GM23338 (cell line): ENCODE measurements at regions not wholly inside any gene's neighbourhood (a gene's known extent, or its start where the extent isn't known, plus 50 kb on each side); places are given as distances from the start of the nearest gene placed in this dataset.

Experiments
- ATAC-seq: fragments of 200-7000 bp; cut with Tn5 transposase; 3 replicates; pipeline ENCODE4 v1.9.1; 2020
- DNase-seq: peaks from one replicate; pipeline ENCODE4 v3.0.0-alpha.2; 2015; ENCODE audit warnings: low spot score
- H2AFZ ChIP-seq: fragments of 200-600 bp; sonication (generic); 2 replicates; pipeline ENCODE4 v1.8.0; 2016; ENCODE audit warnings: antibody characterized with exemption, mild to moderate bottlenecking, moderate library complexity
- H3F3A ChIP-seq: fragments of 200-600 bp; sonication (generic); replicated peaks from 2 replicates; pipeline ENCODE4 v1.8.0; 2017; ENCODE audit warnings: antibody characterized with exemption, mixed run types, low read depth
- H3K27ac ChIP-seq: fragments of 200-600 bp; sonication (generic); 2 replicates; pipeline ENCODE4 v1.6.1; 2016; ENCODE audit warnings: low read depth
- H3K27me3 ChIP-seq: fragments of 200-600 bp; sonication (generic); 2 replicates; pipeline ENCODE4 v1.8.0; 2016; ENCODE audit warnings: mild to moderate bottlenecking, mixed run types, moderate library complexity; ENCODE audit not compliant: insufficient read depth
- H3K36me3 ChIP-seq: fragments of 200-600 bp; sonication (generic); 2 replicates; pipeline ENCODE4 v1.8.0; 2016; ENCODE audit warnings: mild to moderate bottlenecking; ENCODE audit not compliant: insufficient read depth
- H3K4me1 ChIP-seq: fragments of 200-600 bp; sonication (generic); 2 replicates; pipeline ENCODE4 v1.8.0; 2016; ENCODE audit warnings: mild to moderate bottlenecking, moderate library complexity; ENCODE audit not compliant: insufficient read depth
- H3K4me2 ChIP-seq: fragments of 200-600 bp; sonication (generic); 2 replicates; pipeline ENCODE4 v1.7.1; 2017; ENCODE audit warnings: mixed run types
- H3K4me3 ChIP-seq: fragments of 200-600 bp; sonication (generic); 2 replicates; pipeline ENCODE4 v1.6.1; 2016; ENCODE audit warnings: mixed run types
- H3K79me2 ChIP-seq: fragments of 200-600 bp; sonication (generic); replicated peaks from 2 replicates; pipeline ENCODE4 v1.8.0; 2017; ENCODE audit warnings: mild to moderate bottlenecking; ENCODE audit not compliant: insufficient read depth
- H3K9me2 ChIP-seq: fragments of 200-600 bp; sonication (generic); 2 replicates; pipeline ENCODE4 v1.8.0; 2017; ENCODE audit not compliant: insufficient read depth
- H4K20me1 ChIP-seq: fragments of 200-600 bp; sonication (generic); replicated peaks from 2 replicates; pipeline ENCODE4 v1.8.0; 2017; ENCODE audit warnings: mild to moderate bottlenecking; ENCODE audit not compliant: insufficient read depth
- H3K27ac Mint-ChIP-seq: 2 replicates; pipeline ENCODE4 v1.8.0; 2020; ENCODE audit warnings: inconsistent platforms, mild to moderate bottlenecking, moderate library complexity, mixed read lengths
- H3K27me3 Mint-ChIP-seq: 3 replicates; pipeline ENCODE4 v1.8.0; 2022; ENCODE audit warnings: low read depth, mild to moderate bottlenecking, moderate library complexity, mixed read lengths, inconsistent platforms; ENCODE audit not compliant: insufficient read depth, poor library complexity
- H3K36me3 Mint-ChIP-seq: 3 replicates; pipeline ENCODE4 v1.8.0; 2021; ENCODE audit warnings: low read depth, mild to moderate bottlenecking, inconsistent platforms, moderate library complexity, mixed read lengths
- H3K4me1 Mint-ChIP-seq: 3 replicates; pipeline ENCODE4 v1.8.0; 2020; ENCODE audit warnings: mild to moderate bottlenecking, inconsistent platforms, mixed read lengths
- H3K4me3 Mint-ChIP-seq: 3 replicates; pipeline ENCODE4 v1.8.0; 2021; ENCODE audit warnings: moderate library complexity, mild to moderate bottlenecking, inconsistent platforms, mixed read lengths
- H3K9me3 Mint-ChIP-seq: 3 replicates; pipeline ENCODE4 v1.8.0; 2020; ENCODE audit warnings: moderate library complexity, mild to moderate bottlenecking, inconsistent platforms, mixed read lengths
- CREB1 ChIP-seq: fragments of 250-450 bp; sonication (Bioruptor Pico); IDR thresholded peaks from 2 replicates; pipeline ENCODE4 v1.5.0; 2020; ENCODE audit warnings: low read depth, mild to moderate bottlenecking, moderate library complexity
- ETS1 ChIP-seq: IDR thresholded peaks from 2 replicates; pipeline ENCODE4 v1.6.1; 2016; ENCODE audit warnings: antibody characterized with exemption
- NANOG ChIP-seq: IDR thresholded peaks from 2 replicates; pipeline ENCODE4 v1.6.1; 2016; ENCODE audit warnings: antibody characterized with exemption, borderline replicate concordance
- POLR2AphosphoS5 ChIP-seq: IDR thresholded peaks from 2 replicates; pipeline ENCODE4 v1.6.1; 2016; ENCODE audit warnings: antibody characterized with exemption, low read depth
- STAT1 ChIP-seq: IDR thresholded peaks from one replicate; pipeline ENCODE4 v1.6.1; 2016; ENCODE audit warnings: antibody characterized with exemption; ENCODE audit not compliant: unreplicated experiment
- ZNF331 ChIP-seq: fragments of 250-450 bp; sonication (Bioruptor Pico); IDR thresholded peaks from 2 replicates; pipeline ENCODE4 v1.5.0; 2020; ENCODE audit warnings: low read depth, mild to moderate bottlenecking, moderate library complexity
- ZNF462 ChIP-seq: fragments of 250-450 bp; sonication (Bioruptor Pico); IDR thresholded peaks from 2 replicates; pipeline ENCODE4 v1.5.0; 2020; ENCODE audit warnings: mild to moderate bottlenecking, moderate library complexity
- TF ChIP-seq, protein P1 (sequence below), 2 experiments: fragments of 200-600 bp in 1 of 2; sonication (generic) in 1 of 2; conservative IDR thresholded peaks; 2 replicates each; pipeline versions ENCODE4 v1.5.1 to v1.6.1; 2016 to 2017; ENCODE audit warnings: antibody characterized with exemption in 2 of 2, low read depth in 2 of 2, mild to moderate bottlenecking in 2 of 2, moderate library complexity in 1 of 2
- TF ChIP-seq, protein P2 (sequence below): IDR thresholded peaks from one replicate; pipeline ENCODE4 v1.6.1; 2018; ENCODE audit warnings: antibody characterized with exemption; ENCODE audit not compliant: unreplicated experiment

GRCh38 chr4:184316821-184317220, 99.1 kb upstream of the ENPP6 start:
- Histone ChIP-seq H3K27ac (no peak overlapping the region), H3K4me1 (peaks cover 3% of the 10 kb centered on the region; the same call in 1 of the 2 replicates), H4K20me1 (no peaks in the 10 kb centered on the region), H3K27me3 (no peaks in the 10 kb centered on the region), H3K4me3 (no peak overlapping the region), H3K9me2 (peaks cover 12% of the 10 kb centered on the region), H2AFZ (no peak overlapping the region), H3K79me2 (no peaks in the 10 kb centered on the region), H3K36me3 (no peaks in the 10 kb centered on the region), H3K4me2 (no peak overlapping the region), H3F3A (no peaks in the 10 kb centered on the region)
- peaks cover 18% of the 10 kb centered on the region for H3K4me1 Mint-ChIP-seq
- H3K4me3 Mint-ChIP-seq, result no peak overlapping the region
- DNase-seq (no peak), ATAC-seq (no peak)
- no peak overlapping the region for H3K27ac Mint-ChIP-seq
- H3K27me3 Mint-ChIP-seq, result peaks cover 16% of the 10 kb centered on the region
- TF ChIP-seq, protein P1, sequence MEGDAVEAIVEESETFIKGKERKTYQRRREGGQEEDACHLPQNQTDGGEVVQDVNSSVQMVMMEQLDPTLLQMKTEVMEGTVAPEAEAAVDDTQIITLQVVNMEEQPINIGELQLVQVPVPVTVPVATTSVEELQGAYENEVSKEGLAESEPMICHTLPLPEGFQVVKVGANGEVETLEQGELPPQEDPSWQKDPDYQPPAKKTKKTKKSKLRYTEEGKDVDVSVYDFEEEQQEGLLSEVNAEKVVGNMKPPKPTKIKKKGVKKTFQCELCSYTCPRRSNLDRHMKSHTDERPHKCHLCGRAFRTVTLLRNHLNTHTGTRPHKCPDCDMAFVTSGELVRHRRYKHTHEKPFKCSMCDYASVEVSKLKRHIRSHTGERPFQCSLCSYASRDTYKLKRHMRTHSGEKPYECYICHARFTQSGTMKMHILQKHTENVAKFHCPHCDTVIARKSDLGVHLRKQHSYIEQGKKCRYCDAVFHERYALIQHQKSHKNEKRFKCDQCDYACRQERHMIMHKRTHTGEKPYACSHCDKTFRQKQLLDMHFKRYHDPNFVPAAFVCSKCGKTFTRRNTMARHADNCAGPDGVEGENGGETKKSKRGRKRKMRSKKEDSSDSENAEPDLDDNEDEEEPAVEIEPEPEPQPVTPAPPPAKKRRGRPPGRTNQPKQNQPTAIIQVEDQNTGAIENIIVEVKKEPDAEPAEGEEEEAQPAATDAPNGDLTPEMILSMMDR (conservative IDR thresholded peaks at IDR 0.05; ENCODE audit: low read depth in 2 of 2), result no peak
- no peak for TF ChIP-seq CREB1
- no peaks in the 10 kb centered on the region for H3K36me3 Mint-ChIP-seq
- no peaks in the 10 kb centered on the region; the same call in 2 of the 3 replicates for H3K9me3 Mint-ChIP-seq

GRCh38 chr4:184315675-184316359, 98.1 kb upstream of the ENPP6 start:
- no peak overlapping the region for H3K27ac ChIP-seq
- no peak overlapping the region for H2AFZ ChIP-seq
- no peaks in the 10 kb centered on the region for H3K36me3 Mint-ChIP-seq
- peaks cover 16% of the 10 kb centered on the region for H3K27me3 Mint-ChIP-seq
- no peaks in the 10 kb centered on the region for H3F3A ChIP-seq
- H3K4me3 ChIP-seq, result no peak overlapping the region
- H3K9me3 Mint-ChIP-seq, result no peaks in the 10 kb centered on the region; the same call in 2 of the 3 replicates
- no peaks in the 10 kb centered on the region for H4K20me1 ChIP-seq
- H3K4me2 ChIP-seq, result no peak overlapping the region
- no peaks in the 10 kb centered on the region for H3K79me2 ChIP-seq
- H3K4me3 Mint-ChIP-seq, result no peak overlapping the region
- H3K4me1 Mint-ChIP-seq, result peaks cover 18% of the 10 kb centered on the region
- DNase-seq (no peak), ATAC-seq (no peak)
- H3K36me3 ChIP-seq, result no peaks in the 10 kb centered on the region
- H3K9me2 ChIP-seq, result peaks cover 17% of the 10 kb centered on the region
- H3K4me1 ChIP-seq, result peaks cover 3% of the 10 kb centered on the region; the same call in 1 of the 2 replicates
- no peaks in the 10 kb centered on the region for H3K27me3 ChIP-seq
- no peak overlapping the region for H3K27ac Mint-ChIP-seq
- TF ChIP-seq ETS1, result no peak
- TF ChIP-seq ZNF331 (CRISPR knock-in tag), result no peak
- no peak for TF ChIP-seq STAT1
- TF ChIP-seq NANOG, result no peak
- no peak for TF ChIP-seq POLR2AphosphoS5
- TF ChIP-seq, protein P2, sequence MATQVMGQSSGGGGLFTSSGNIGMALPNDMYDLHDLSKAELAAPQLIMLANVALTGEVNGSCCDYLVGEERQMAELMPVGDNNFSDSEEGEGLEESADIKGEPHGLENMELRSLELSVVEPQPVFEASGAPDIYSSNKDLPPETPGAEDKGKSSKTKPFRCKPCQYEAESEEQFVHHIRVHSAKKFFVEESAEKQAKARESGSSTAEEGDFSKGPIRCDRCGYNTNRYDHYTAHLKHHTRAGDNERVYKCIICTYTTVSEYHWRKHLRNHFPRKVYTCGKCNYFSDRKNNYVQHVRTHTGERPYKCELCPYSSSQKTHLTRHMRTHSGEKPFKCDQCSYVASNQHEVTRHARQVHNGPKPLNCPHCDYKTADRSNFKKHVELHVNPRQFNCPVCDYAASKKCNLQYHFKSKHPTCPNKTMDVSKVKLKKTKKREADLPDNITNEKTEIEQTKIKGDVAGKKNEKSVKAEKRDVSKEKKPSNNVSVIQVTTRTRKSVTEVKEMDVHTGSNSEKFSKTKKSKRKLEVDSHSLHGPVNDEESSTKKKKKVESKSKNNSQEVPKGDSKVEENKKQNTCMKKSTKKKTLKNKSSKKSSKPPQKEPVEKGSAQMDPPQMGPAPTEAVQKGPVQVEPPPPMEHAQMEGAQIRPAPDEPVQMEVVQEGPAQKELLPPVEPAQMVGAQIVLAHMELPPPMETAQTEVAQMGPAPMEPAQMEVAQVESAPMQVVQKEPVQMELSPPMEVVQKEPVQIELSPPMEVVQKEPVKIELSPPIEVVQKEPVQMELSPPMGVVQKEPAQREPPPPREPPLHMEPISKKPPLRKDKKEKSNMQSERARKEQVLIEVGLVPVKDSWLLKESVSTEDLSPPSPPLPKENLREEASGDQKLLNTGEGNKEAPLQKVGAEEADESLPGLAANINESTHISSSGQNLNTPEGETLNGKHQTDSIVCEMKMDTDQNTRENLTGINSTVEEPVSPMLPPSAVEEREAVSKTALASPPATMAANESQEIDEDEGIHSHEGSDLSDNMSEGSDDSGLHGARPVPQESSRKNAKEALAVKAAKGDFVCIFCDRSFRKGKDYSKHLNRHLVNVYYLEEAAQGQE, result no peak
- no peak for TF ChIP-seq ZNF462 (CRISPR knock-in tag)
